Testis (tissue), 2 donors: ENCODE measurements at regions not wholly inside any gene's neighbourhood (a gene's known extent, or its start where the extent isn't known, plus 50 kb on each side); places are given as distances from the start of the nearest gene placed in this dataset.

ENCODE experiments used
- DNase-seq: peaks from one replicate; pipeline ENCODE4 v3.0.0-alpha.2; 2019
- H3K27ac ChIP-seq, 2 donors: fragments of 200-600 bp; sonication (generic); one replicate each; pipeline ENCODE4 v1.5.1; 2019
- H3K27me3 ChIP-seq: fragments of 200-600 bp; sonication (generic); one replicate; pipeline ENCODE4 v1.5.1; 2019
- H3K36me3 ChIP-seq: fragments of 200-600 bp; sonication (generic); one replicate; pipeline ENCODE4 v1.5.1; 2017; ENCODE audit warnings: low read depth; ENCODE audit errors: missing control alignments
- H3K4me1 ChIP-seq: fragments of 200-600 bp; sonication (generic); one replicate; pipeline ENCODE4 v1.5.1; 2019
- H3K4me3 ChIP-seq, 2 donors: fragments of 200-600 bp; sonication (generic); one replicate each; pipeline ENCODE4 v1.5.1; 2017 to 2019
- H3K9me3 ChIP-seq: fragments of 200-600 bp; sonication (generic); one replicate; pipeline ENCODE4 v1.5.1; 2017
- CTCF ChIP-seq, 3 experiments: fragments of 450-650 bp in 2 of 3; fragments of 200-600 bp in 1 of 3; sonication (generic) in 1 of 3; IDR thresholded peaks; one replicate each; pipeline ENCODE4 v1.5.1; 2016 to 2019; ENCODE audit warnings: antibody characterized with exemption in 3 of 3, mild to moderate bottlenecking in 2 of 3, moderate library complexity in 1 of 3
- POLR2A ChIP-seq: fragments of 450-650 bp; IDR thresholded peaks from one replicate; pipeline ENCODE4 v1.6.1; 2017; ENCODE audit warnings: antibody characterized with exemption, mild to moderate bottlenecking, moderate library complexity
- WGBS, 2 donors: methylation state at CpG; one replicate each; pipeline ENCODE4 v1.1.5; 2018; 5-methylcytosine and 5-hydroxymethylcytosine counted together
- intact Hi-C: fragments of 100-400 bp; cut with DNase I; formaldehyde crosslinking; loops from one replicate; pipeline ENCODE4 v1.15.1; 2023; ENCODE audit warnings: low total_unique reads

- H3K27ac ChIP-seq, result no peak overlapping the region
- H3K27me3 ChIP-seq, result no peaks in the 10 kb centered on the region
- H3K9me3 ChIP-seq, result no peaks in the 10 kb centered on the region
- DNase-seq, result no peak
- H3K4me3 ChIP-seq, result no peak overlapping the region
- TF ChIP-seq POLR2A (no peak), CTCF (IDR thresholded peaks at IDR 0.05) (no peak)
- no peaks in the 10 kb centered on the region for H3K4me1 ChIP-seq
- WGBS, 2 donors, result 84 to 95% methylated on average over 2 of the region's 2 CpGs
- intact Hi-C loops, result no loop called here
- no peaks in the 10 kb centered on the region for H3K36me3 ChIP-seq
Measured at GRCh38 chr3:109952924-109953323, 615.6 kb upstream of the DPPA4 start.

GRCh38 chr3:109963831-109964230 lies 626.5 kb upstream of the DPPA4 start:
- no peaks in the 10 kb centered on the region for H3K27me3 ChIP-seq
- no peaks in the 10 kb centered on the region for H3K36me3 ChIP-seq
- WGBS, 2 donors, result 72 to 87% methylated on average over 4 of the region's 4 CpGs
- DNase-seq, result no peak
- no peaks in the 10 kb centered on the region for H3K4me1 ChIP-seq
- intact Hi-C loops, result no loop called here
- no peak overlapping the region for H3K4me3 ChIP-seq
- H3K9me3 ChIP-seq, result no peaks in the 10 kb centered on the region
- no peak for TF ChIP-seq POLR2A
- TF ChIP-seq CTCF (IDR thresholded peaks at IDR 0.05), result no peak
- H3K27ac ChIP-seq, result no peak overlapping the region

GRCh38 chr3:109973733-109974132 lies 636.4 kb upstream of the DPPA4 start:
- no peaks in the 10 kb centered on the region for H3K9me3 ChIP-seq
- H3K36me3 ChIP-seq, result no peaks in the 10 kb centered on the region
- intact Hi-C loops, result no loop called here
- DNase-seq, result no peak
- no peak for TF ChIP-seq POLR2A
- TF ChIP-seq CTCF (IDR thresholded peaks at IDR 0.05), result no peak
- no peak overlapping the region for H3K4me3 ChIP-seq
- WGBS, 2 donors, result 64 to 65% methylated on average over 4 of the region's 4 CpGs
- H3K27me3 ChIP-seq, result no peaks in the 10 kb centered on the region
- H3K4me1 ChIP-seq, result no peaks in the 10 kb centered on the region
- H3K27ac ChIP-seq, result no peak overlapping the region

- no peaks in the 10 kb centered on the region for H3K9me3 ChIP-seq
- no peaks in the 10 kb centered on the region for H3K27me3 ChIP-seq
- no peak overlapping the region for H3K27ac ChIP-seq
- no peak overlapping the region for H3K4me3 ChIP-seq
- H3K36me3 ChIP-seq, result no peaks in the 10 kb centered on the region
- no peak for DNase-seq
- TF ChIP-seq POLR2A, result no peak
- TF ChIP-seq CTCF (IDR thresholded peaks at IDR 0.05), result no peak
- no peaks in the 10 kb centered on the region for H3K4me1 ChIP-seq
- intact Hi-C loops, result no loop called here
- WGBS, 2 donors, result 52 to 67% methylated on average over 4 of the region's 4 CpGs
Measured at GRCh38 chr3:109977897-109978296, 640.6 kb upstream of the DPPA4 start.

- Histone ChIP-seq H3K27me3 (no peaks in the 10 kb centered on the region), H3K36me3 (no peaks in the 10 kb centered on the region), H3K4me3 (no peak overlapping the region), H3K9me3 (no peaks in the 10 kb centered on the region), H3K27ac (no peak overlapping the region), H3K4me1 (no peaks in the 10 kb centered on the region)
- no peak for DNase-seq
- WGBS, 2 donors, result 78 to 90% methylated on average over 1 of the region's 1 CpG
- intact Hi-C loops, result no loop called here
- no peak for TF ChIP-seq CTCF (IDR thresholded peaks at IDR 0.05)
- TF ChIP-seq POLR2A, result no peak
Measured at GRCh38 chr3:109982201-109982600, 644.9 kb upstream of the DPPA4 start.
